HG02973 (cell line): ENCODE measurements at regions not wholly inside any gene's neighbourhood (a gene's known extent, or its start where the extent isn't known, plus 50 kb on each side); places are given as distances from the start of the nearest gene placed in this dataset.

ENCODE experiments used
- ATAC-seq: cut with Tn5 transposase; IDR thresholded peaks from one replicate; pipeline ENCODE4 v1.9.1; 2021; ENCODE audit warnings: moderate library complexity; ENCODE audit not compliant: unreplicated experiment

DNA sequence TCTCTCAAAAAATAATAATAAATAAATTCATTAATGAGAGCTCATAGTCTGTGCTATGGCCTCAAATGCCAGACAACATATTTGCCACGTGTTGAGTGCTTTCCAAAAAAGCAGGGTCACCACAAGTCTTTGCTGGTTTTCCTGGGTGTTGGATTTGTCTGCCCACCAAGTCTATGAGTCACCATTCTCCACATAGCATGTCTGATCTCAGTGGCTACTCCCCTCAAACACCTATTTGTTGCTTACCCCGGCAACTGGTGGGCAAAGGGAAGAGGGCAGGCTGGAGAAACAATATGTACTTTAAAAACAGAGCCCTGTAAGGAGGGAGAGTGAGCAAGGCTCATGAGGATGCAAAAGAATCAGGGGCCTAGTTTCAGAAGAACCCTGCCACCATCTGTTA lies 120.0 kb upstream of the ARRDC4 start:
- no peak for ATAC-seq

DNA sequence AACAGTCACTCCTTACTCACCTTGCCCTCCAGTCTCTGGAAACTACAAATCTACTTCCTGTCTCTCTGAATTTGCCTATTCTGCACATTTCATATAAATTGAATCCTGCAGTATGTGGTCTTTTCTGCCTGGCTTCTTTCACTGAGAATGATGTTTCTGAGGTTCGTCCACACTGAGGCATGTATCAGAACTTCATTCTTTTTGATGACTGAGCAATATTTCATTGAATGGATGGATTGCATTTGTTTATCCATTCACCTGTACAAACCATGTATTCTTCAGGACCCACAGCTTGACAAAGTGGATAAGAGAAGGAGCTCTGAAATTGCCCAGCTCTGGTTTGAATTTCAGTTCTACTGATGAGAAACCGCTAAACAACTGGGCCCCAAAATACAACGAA lies 118.9 kb upstream of the ARRDC4 start:
- no peak for ATAC-seq

DNA sequence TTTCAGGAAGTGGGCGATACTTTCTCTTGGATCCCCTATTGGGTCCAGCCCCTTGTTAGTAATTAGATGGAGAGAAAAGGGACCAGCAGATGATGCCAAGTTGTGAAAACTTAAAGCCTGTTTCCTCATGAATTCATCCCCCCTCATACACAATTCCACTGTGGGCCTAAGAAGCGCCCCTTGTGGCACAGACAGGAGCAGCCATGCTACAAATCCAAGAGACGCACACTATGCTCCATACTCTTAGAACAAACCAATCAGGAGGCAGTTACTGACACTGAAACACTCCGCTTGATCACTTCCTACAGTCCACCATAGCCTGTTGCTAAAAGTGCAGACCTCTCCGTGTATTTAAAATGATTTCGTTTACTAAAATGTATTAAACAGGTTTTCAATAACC lies 111.3 kb upstream of the ARRDC4 start:
- ATAC-seq: no peak

DNA sequence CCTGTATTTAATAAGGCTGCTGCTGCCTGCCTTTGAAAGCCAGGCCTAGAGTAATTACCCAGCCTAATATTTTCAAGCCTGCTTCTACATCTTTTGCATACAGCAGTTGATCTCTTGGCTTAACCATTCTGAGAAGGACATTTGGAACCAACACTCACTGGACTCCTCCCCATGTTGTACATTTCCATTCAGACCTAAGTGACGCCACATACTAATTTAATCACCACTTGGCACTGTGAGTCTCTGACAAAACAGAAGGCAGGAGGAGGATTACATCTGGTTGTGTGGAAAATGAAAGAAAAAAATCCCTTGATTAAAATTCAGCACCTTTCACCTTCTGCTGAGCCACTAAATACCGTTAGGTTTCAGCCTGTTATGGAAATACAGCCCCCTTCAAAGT lies 102.2 kb upstream of the ARRDC4 start:
- no peak for ATAC-seq

DNA sequence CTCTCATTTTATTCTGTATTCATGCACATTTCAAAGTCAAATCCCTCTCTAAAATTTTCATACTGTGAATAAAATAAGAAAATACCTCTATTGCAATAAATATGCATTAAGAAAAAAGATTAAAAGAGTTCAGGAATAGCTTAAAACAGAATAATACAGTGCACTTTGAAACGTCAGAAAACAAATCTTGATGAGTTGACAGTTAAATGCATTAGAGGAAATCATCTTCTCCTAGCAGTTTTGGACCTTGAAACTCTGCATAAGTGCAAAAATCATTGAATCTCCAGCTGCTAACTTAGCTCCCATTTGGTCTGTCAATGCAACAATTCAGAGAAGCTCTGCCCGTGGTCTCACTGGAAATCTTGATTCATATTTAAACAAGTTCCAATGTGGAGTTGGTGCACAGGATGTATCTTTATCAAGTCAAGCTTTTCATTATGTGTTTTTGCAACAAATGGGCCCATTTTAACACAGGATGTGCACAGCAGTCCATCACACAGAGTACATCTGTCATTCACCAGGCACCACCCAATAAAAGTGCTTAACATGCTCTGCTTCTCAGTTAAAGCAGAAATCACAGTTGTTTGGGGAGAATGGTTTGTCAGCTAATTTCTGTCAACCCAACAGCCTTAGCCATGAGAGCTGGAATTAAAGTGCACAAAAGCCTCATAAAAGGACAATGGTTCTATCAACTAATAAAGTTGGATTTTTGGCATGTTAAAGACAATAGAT lies 98.8 kb upstream of the ARRDC4 start:
- ATAC-seq: no peak

DNA sequence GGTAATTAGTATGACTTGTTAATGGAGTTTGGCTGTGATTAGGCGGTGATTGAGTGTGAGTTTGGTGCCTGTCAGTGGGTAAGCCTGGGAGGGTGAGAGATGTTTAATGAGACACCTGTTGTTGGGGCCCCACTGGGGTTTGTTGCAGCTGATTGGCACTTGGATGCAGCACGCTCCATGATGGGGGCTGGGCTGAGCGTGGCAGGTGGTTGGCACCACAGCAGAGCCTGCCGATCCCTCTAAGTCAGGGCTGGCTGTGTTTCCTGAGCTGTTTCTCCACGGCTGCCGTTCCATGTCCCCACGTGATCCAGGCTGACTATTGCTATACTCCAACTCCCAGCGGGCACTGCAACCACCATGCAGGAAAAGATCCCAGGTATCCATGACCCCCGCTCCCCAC lies 93.5 kb upstream of the ARRDC4 start:
- no peak for ATAC-seq

DNA sequence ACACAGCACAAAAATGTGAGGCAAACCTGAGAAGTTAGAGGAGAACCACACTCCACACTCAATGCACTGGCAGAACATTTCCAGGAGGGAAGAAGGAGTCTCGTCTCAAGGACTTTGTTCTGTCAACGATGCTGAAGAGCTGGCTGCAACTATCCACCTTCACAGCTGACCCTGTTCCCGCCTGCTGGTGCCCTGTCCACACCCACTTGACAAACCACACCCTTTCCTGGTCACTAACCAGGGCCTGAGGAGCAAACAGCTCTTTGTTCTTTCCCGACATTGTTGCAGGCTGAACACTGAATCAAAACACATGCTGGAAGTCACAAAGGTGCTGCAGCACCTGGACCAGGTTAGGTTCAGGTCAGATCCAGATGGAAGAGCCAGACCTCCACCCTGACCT lies 92.6 kb upstream of the ARRDC4 start:
- ATAC-seq: no peak

DNA sequence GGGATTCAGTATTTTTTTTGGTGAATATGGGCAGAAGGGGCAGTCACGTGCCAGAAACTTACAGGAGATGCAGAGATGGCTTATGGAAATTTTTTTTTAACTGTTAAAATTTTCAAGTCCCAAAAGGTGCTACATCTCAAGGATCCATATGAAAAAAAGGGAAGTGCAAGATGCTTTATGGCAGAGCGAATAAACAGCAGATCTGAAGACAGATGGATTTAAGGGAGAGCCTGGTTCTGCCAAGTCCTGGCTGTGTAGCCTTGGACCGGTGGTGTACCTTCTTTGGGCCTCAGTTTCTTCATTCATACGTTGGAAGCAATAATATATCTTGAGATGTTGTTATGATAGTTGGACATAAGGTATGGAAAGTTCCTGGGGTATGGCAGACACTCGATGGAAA lies 91.5 kb upstream of the ARRDC4 start:
- no peak for ATAC-seq

DNA sequence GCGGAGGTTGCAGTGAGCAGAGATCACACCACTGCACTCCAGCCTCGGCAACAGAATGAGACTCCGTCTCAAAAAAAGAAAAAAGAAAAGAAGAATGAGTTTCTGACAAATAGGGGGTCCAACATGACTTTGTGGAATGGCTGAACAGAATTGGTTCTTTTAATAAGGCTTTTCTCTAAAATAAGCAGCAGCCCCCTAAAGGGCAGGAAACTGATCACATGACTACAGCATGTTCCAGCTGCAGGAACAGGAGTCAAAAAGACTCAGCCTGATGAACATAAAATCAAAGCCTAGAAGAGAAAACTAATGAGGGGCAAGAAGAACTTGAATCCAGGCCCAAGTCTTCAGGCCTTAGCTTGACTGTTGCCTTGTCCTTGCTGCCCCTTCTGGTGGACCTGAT lies 89.7 kb upstream of the ARRDC4 start:
- no peak for ATAC-seq

DNA sequence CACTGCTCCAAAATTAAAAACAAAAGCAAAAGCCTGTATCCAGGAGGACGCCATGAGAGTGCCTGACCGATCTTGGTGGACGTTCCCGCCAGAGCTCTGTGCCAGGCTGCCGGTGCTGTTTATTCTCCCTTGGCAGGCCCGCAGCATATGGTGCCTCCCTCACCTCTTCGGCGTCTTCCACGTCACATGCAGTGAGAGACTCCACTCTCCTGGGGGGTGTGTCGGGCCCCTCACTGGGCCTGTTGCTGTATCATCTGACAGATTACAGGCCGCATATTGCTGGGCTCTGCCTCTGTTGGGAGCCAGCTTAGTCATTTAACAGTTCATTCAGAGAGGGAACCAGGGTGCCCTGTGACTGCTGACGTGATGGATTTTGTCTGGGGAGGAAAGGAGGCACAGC lies 86.4 kb upstream of the ARRDC4 start:
- no peak for ATAC-seq

DNA sequence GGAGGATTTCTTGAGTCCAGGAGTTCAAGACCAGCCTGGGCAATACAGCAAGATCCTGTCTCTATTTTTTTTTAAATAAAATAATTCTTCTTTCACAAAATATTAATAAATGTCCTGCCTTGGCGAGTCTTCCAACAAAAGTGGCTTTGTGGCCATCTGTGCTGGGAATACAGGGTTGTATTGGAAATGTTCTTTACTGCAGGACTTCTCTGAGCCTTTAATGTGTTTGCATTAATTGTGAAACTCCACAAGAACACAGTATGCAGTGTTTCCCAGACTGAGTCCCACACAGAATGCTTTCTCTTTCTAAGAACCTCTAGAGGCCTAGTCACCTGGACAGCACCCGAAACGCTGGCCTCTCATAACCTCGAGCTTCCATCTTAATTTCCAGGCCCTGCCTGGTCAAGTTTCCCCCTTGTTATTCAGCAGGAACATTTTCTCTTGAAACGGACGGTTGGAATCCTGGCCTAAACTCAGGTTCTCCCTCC lies 85.4 kb upstream of the ARRDC4 start:
- no peak for ATAC-seq

DNA sequence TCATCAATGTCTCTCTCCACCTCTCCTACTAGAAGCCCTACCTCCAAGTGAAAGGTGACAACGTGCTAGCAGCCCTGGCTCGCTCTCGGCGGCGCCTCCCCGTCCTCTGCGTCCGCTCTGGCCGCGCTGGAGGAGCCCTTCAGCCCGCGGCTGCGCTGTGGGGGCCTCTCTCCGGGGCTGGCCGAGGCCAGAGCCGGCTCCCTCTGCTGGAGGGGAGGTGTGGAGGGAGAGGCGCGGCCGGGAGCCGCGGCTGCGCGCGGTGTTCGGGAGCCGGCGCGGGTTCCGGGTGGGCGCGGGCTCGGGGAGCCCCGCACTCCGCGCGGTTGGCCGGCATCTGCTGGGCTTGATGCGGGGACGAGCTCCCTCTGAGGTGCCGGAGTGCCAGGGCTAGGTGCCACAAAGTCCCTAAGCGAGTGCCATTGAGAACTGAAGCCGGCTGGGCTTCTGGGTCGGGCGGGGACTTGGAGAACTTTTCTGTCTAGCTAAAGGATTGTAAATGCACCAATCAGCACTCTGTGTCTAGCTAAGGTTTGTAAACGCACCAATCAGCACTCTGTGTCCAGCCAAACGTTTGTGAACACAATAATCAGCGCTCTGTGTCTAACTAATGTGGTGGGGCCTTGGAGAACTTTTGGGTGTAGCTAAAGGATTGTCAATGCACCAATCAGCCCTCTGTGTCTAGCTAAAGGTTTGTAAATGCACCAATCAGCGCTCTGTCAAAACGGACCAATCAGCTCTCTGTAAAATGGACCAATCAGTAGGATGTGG lies 84.8 kb upstream of the ARRDC4 start:
- no peak for ATAC-seq

DNA sequence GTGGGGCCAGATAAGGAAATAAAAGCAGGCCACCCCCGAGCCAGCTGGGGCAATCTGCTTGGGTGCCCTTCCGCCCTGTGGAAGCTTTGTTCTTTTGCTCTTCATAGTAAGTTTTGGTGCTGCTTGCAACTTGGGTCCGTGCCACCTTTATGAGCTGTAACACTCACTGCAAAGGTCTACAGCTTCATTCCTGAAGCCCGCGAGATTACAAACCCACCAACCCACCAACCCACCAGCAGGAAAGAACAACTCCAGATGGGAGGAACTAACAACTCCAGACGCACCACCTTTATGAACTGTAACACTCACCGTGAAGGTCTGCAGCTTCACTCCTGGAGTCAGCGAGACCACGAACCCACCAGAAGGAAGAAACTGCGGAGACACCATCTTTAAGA lies 84.2 kb upstream of the ARRDC4 start:
- no peak for ATAC-seq

DNA sequence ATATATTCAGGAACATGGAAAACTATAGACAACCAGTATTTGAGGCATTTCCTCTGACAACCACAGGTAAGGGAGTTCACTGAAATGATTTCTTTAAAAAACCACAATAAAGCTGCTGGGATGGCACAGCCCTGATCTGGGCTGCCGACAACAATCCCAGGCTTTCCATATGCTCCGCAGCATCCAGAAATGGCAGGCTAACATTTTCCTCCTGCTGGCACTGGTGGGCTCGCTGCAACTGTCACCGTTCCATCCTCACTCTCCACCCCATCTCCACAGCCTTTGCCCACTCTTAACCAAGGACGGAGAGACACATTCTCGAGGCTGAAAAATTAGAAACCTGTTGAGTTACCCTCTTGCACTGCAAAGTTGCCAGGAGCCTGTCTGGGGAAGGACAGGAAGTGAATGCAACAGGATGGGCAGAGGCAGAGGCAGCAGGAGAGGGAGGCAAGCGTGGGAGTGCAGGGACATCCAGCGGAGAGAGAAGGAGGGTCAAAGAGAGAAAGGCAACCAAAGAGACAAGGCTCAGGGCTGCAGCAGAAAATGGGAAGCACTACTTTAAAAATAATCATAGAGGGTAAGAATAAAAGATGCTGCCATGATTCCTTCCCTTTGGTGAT lies 79.0 kb upstream of the ARRDC4 start:
- ATAC-seq: no peak

DNA sequence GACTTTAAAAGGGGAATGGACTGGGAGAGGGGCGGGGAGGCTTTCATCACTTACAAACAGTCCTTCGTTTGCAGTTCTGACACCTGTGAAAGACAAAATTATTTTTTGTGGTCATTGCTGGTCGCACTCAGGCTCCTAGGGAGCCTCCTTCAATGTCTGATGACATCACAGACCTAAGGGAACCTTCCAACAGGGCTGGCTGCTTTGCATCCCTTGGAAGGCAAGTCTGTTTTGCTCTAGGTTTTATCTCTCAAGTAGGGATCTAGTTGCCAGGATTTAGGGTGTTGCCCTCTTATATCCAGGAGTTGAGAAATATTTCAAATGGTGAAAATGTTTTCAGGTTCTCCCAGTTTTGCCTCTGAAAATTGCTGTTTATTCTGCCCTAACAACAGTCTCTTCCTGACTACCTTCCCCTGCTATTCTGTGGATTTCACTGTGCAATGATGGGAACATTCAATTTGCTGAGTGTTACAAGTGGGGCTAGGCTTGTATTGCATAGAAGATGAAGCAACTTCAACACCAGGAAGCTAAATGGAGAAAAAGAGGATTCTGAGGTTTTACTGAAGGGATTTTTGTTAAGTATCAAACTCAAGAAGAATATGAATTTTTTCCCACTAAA lies 75.9 kb upstream of the ARRDC4 start:
- ATAC-seq: no peak

DNA sequence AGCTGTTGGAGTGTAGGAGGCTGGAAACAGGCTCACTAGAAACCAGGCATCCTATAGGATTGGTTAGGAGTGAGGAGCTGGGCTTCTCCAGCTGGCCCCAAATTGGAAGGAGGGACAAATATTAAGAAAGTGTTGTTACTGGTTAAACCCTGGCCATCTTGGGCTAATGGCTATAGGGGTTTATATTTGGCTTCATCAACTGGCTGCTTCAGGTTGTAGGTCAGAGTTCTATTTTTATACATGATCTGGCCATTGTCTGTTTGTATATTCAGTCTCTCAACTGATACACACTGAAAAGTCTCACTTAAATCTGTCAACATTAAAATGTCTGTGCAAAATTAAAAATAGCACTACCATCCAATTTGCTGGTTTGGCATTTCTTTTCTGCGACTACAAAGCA lies 70.2 kb upstream of the ARRDC4 start:
- no peak for ATAC-seq

DNA sequence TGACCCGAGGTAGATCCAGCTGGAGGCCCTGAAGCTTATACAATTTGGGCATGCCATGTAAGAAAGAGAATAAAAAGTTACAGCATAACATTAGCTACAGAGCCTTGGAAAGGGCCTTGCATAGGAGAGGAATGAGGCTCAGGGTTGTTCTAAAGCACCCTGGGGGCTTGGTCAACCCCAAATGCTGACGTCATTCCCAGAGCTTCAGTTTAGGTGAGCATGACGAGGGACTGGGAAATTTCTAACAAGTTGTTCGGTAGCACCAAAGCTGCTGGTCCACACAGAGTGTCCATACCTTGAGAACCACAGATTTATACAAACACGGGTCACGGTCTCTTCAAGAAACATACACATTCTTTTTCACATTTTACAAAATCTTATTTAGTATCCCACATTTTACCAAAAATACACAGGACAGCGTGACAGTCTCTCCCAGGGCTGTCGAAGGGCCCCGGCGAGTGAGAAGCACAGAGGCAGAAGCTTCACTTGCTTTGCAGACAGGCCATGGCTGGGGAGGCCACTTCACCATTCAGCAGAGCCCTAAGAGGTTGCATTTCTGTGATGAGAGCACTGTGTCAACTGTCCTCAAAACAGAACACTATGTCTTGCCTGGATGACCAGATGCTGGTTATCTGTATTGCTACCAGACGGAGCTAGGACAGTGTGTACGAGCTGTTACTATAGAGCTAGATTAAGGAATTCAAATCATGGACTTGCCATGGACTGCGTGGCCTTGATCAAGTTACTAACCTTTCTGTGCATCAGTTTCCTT lies 68.2 kb upstream of the ARRDC4 start:
- ATAC-seq: no peak

DNA sequence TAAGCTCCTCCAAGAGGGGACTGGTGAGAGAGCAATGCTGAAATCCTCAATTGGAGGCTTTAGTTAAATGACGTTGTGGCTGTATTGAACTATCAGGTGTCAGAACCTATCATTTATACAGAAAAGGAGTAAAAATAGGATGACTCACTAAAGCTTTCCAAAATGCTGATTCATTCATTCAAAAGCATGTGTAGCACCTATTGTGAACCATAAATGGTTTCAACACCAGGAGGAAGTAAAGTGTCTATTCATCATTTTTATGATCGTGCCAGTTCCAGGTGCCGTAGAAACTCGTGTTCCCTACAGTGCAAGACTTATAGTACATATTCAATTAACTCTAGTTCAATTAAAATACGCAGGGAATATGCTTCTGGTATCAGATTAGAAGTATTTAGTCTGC lies 66.5 kb upstream of the ARRDC4 start:
- ATAC-seq: no peak

DNA sequence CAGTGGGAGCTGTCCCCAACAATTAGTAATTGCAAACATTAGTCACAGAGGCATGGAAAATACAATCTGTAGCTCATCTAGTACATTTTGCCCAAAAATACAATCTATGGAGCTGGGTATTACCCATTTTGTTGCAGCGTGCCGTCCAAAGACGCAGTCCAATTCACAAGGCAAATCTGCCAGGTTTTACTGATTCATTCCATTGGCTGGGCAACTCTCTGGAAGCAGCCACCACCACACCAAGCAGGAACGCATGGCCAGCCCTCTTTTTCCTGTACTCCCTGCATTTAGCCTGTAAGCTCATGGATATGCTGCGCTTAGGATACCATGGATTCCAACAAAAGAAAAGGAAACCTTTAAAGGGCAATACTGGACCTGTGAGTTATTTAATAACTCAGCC lies 60.5 kb upstream of the ARRDC4 start:
- ATAC-seq: no peak

DNA sequence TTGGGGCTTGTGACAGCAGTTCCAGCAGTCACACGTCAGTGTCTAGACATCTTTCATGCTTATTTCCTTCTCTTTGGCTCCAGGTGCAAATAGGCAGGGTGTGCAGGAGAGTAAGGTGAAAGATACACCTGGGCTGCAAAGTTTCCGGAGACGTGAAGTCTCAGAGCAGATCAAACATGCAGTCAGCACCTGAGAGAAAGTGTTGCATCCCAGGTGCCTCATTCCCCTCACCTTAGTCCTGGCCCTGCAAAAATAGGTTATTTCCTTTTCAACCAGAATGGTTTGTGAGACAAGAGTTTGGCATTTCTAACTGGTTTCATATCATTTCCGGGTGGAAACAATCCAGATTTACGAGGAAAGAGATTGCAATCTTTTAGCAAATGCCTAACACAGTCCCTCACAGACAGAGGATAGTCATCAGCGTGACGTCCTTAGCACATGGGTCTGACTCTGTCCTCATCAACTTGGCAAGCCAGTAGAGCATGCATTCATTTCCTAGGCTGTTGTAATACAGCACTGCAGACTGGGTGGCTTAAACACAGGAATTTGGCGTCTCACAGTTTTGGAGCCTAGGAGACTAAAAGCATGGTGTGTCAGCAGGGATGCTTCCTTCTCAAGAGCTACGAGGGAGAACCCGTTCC lies 58.2 kb upstream of the ARRDC4 start:
- ATAC-seq: no peak
